ENCODE measurements at regions not wholly inside any gene's neighbourhood (a gene's known extent, or its start where the extent isn't known, plus 50 kb on each side); places are given as distances from the start of the nearest gene placed in this dataset.

DNA sequence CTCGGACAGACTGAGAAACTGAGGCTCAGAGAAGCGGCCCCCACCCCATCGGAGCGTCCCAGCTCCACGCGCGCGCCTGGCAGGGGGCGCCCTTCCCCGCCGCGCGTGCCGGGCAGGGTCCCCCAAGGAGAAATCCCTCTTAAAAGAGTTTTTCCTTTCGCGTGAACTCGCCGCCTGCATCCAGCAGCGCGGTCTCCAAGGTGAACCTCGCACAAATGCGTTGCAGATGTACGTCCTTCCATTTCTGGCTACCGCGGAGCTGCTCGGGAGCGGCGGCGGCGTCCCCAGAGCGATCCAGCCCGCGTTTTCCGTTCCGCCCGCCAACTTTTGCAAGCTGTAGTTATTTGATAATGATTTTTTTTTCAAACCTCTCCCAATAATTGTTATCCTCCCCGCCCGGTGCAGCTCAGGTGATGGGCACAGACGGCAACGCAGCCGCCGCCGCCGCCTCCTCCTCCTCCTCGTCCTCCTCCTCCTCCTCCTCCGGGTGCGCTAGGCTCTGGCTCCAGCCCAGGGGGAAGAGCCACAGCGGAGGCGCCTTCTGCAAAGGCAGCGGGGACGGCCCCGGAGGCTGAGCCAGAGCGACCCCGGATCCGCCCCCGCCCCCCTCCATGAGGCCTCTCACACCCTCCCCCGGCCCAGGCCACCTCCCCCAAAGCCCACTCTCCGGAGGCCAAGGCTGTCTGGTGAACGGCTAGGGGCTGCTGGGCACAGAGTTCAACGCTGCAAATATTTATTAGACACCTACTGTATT, 74.0 kb upstream of the CUX1 start:
- TF ChIP-seq, protein P1, sequence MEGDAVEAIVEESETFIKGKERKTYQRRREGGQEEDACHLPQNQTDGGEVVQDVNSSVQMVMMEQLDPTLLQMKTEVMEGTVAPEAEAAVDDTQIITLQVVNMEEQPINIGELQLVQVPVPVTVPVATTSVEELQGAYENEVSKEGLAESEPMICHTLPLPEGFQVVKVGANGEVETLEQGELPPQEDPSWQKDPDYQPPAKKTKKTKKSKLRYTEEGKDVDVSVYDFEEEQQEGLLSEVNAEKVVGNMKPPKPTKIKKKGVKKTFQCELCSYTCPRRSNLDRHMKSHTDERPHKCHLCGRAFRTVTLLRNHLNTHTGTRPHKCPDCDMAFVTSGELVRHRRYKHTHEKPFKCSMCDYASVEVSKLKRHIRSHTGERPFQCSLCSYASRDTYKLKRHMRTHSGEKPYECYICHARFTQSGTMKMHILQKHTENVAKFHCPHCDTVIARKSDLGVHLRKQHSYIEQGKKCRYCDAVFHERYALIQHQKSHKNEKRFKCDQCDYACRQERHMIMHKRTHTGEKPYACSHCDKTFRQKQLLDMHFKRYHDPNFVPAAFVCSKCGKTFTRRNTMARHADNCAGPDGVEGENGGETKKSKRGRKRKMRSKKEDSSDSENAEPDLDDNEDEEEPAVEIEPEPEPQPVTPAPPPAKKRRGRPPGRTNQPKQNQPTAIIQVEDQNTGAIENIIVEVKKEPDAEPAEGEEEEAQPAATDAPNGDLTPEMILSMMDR (conservative IDR thresholded peaks at IDR 0.05 in 1 of 2, IDR thresholded peaks at IDR 0.05 in 1 of 2; ENCODE audit: low read depth in 1 of 2, low read length in 2 of 2): peak; percentile 41 to 49
- no peak for TF ChIP-seq EZH2 (IDR thresholded peaks at IDR 0.05; ENCODE audit: low read length, missing control alignments)
